Tibial artery (tissue), 4 donors: ENCODE measurements at regions not wholly inside any gene's neighbourhood (a gene's known extent, or its start where the extent isn't known, plus 50 kb on each side); places are given as distances from the start of the nearest gene placed in this dataset.

Experiments
- DNase-seq, 2 donors: peaks; one replicate each; pipeline ENCODE4 v3.0.0-alpha.2; 2019
- H3K27ac ChIP-seq, 2 donors: fragments of 200-600 bp; sonication (generic) in 1 of 2; 1 replicate in 1 of 2; 2 replicates in 1 of 2; pipeline ENCODE4 v1.5.1; 2018 to 2019; ENCODE audit warnings: mild to moderate bottlenecking in 1 of 2
- H3K27me3 ChIP-seq, 2 donors: fragments of 200-600 bp; sonication (generic) in 1 of 2; one replicate each; pipeline versions ENCODE4 v1.5.1 to v1.6.0; 2016 to 2019
- H3K36me3 ChIP-seq, 3 donors: fragments of 200-600 bp; sonication (generic) in 2 of 3; one replicate each; pipeline ENCODE4 v1.5.1; 2016 to 2019; ENCODE audit warnings: mild to moderate bottlenecking in 2 of 3
- H3K4me1 ChIP-seq, 4 donors: fragments of 200-600 bp; sonication (generic) in 2 of 4; 1 replicate in 3 of 4; 2 replicates in 1 of 4; pipeline ENCODE4 v1.5.1; 2016 to 2019
- H3K4me3 ChIP-seq, 2 donors: fragments of 200-600 bp; sonication (generic) in 1 of 2; 1 replicate in 1 of 2; 2 replicates in 1 of 2; pipeline ENCODE4 v1.5.1; 2018 to 2019; ENCODE audit warnings: mild to moderate bottlenecking in 2 of 2
- H3K9me3 ChIP-seq, 3 donors: fragments of 200-600 bp; sonication (generic) in 1 of 3; one replicate each; pipeline ENCODE4 v1.5.1; 2016 to 2019
- intact Hi-C: fragments of 100-400 bp; cut with DNase I; formaldehyde crosslinking; loops from one replicate; pipeline ENCODE4 v1.15.0; 2023; ENCODE audit warnings: low total_unique reads
- TF ChIP-seq, protein P1 (sequence below), 2 experiments: fragments of 200-600 bp in 1 of 2; fragments of 450-650 bp in 1 of 2; IDR thresholded peaks; one replicate each; pipeline ENCODE4 v1.5.1; 2017 to 2019; ENCODE audit warnings: antibody characterized with exemption in 2 of 2, mild to moderate bottlenecking in 1 of 2, moderate library complexity in 1 of 2

DNA sequence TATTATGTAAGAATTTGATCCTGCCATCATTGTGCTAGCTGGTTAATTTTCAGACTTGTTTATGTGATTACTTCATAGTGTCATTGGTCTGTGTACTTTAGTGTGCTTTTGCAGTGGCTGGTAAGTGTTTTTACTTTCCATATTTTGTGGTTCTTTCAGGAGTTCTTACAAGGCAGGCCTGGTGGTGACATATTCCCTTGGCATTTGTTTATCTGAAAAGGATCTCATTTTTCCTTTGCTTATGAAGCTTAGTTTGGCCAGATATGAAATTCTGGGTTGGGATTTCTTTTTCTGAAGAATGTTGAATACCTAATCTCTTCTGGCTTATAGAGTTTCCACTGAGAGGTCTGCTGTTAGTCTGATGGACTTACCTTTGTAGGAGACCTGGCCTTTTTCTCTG, 72.8 kb upstream of the MC4R start:
- Histone ChIP-seq H3K27me3 (no peaks in the 10 kb centered on the region), H3K4me1 (no peaks in the 10 kb centered on the region), H3K36me3 (no peaks in the 10 kb centered on the region), H3K27ac (no peak overlapping the region), H3K9me3 (no peaks in the 10 kb centered on the region), H3K4me3 (no peak overlapping the region)
- TF ChIP-seq, protein P1, sequence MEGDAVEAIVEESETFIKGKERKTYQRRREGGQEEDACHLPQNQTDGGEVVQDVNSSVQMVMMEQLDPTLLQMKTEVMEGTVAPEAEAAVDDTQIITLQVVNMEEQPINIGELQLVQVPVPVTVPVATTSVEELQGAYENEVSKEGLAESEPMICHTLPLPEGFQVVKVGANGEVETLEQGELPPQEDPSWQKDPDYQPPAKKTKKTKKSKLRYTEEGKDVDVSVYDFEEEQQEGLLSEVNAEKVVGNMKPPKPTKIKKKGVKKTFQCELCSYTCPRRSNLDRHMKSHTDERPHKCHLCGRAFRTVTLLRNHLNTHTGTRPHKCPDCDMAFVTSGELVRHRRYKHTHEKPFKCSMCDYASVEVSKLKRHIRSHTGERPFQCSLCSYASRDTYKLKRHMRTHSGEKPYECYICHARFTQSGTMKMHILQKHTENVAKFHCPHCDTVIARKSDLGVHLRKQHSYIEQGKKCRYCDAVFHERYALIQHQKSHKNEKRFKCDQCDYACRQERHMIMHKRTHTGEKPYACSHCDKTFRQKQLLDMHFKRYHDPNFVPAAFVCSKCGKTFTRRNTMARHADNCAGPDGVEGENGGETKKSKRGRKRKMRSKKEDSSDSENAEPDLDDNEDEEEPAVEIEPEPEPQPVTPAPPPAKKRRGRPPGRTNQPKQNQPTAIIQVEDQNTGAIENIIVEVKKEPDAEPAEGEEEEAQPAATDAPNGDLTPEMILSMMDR (IDR thresholded peaks at IDR 0.05), result no peak
- no peak for DNase-seq
- intact Hi-C loops, result no loop called here

DNA sequence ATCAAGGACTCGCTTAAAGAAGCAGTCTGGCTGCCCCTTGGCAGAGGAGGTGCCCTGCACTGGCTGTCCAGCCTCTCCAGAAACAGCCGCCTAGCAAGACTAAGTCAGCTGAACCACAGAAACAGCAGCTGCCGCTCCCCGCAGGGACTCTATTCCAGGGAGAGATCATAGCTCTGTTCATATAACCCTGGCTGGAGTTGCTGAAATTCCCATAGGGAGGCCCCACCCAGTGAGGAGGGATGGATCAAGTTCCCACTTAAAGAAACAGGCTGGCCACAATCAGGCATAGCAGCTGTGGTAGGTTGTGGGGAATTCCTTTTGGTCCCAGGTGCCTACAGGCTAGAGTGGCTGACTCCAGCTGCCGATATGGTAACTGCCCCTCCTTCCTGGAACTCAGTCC, 74.2 kb upstream of the MC4R start:
- no peaks in the 10 kb centered on the region for H3K9me3 ChIP-seq
- no peak overlapping the region for H3K27ac ChIP-seq

DNA sequence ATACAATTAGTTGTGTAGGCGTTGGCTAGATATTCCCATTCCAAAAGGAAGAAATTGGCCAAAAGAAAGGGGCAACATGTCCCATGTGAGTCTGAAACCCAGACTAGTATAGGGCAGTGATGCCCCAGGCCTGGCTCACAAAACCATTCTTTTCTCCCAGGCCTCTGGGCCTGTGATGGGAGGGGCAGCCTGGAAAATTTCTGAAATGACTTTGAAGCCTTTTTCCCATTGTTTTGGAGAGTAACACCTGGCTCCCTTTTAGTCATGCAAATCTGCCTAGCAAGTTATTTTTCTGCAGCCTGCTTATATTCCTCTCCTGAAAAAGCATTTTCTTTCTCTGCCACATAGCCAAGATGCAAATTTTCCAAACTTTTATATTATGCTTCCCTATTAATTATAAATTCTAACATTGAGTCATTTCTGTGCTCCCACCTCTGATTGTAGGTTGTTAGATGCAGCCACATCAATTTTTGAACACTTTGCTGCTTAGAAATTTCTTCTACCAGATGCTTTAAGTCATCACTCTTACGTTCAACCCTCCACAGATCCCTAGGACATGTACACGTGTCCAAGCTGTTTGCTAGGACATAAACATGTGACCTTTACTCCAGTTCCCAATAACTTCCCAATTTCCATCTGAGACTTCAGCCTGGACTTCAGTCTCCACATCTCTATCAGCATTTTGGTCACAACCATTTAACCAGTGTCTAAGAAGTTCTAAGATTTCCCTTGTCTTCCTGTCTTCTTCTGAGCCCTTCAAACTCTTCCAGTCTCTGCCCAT, 76.1 kb upstream of the MC4R start:
- H3K36me3 ChIP-seq, result no peaks in the 10 kb centered on the region
- H3K27me3 ChIP-seq, result no peaks in the 10 kb centered on the region
- no peak for DNase-seq
- H3K4me1 ChIP-seq, result no peaks in the 10 kb centered on the region
- H3K4me3 ChIP-seq, result no peak overlapping the region
- TF ChIP-seq, protein P1 (IDR thresholded peaks at IDR 0.05), result no peak
- no peaks in the 10 kb centered on the region for H3K9me3 ChIP-seq
- intact Hi-C loops, result no loop called here
- no peak overlapping the region for H3K27ac ChIP-seq

More for the DNA sequence above, 74.2 kb upstream of the MC4R start:
- intact Hi-C loops, result no loop called here
- TF ChIP-seq, protein P1 (IDR thresholded peaks at IDR 0.05), result no peak
- DNase-seq, result no peak
- Histone ChIP-seq H3K27me3 (no peaks in the 10 kb centered on the region), H3K4me3 (no peak overlapping the region), H3K4me1 (no peaks in the 10 kb centered on the region), H3K36me3 (no peaks in the 10 kb centered on the region)

DNA sequence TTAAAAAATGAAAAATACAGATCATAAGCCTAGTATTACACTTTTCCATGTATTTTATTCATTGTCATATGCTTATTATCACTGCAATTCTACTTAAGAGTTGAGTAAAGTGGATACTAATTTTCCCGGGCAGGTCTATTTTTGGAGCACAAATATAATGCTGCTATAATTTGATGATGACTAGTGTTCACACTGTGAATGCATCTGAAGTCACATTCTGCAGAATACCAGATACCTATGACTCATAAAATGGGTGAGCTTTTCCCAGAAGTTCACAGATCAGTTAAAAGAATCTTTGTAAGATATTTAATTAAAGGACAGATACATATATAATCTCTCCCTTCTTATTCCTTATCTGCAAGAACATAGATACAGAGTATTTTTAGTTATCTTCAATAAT, 79.8 kb upstream of the MC4R start:
- Histone ChIP-seq H3K4me3 (no peak overlapping the region), H3K4me1 (no peaks in the 10 kb centered on the region), H3K9me3 (no peaks in the 10 kb centered on the region), H3K36me3 (no peaks in the 10 kb centered on the region), H3K27me3 (no peaks in the 10 kb centered on the region), H3K27ac (no peak overlapping the region)
- intact Hi-C loops, result no loop called here
- TF ChIP-seq, protein P1 (IDR thresholded peaks at IDR 0.05), result no peak
- DNase-seq, result no peak

DNA sequence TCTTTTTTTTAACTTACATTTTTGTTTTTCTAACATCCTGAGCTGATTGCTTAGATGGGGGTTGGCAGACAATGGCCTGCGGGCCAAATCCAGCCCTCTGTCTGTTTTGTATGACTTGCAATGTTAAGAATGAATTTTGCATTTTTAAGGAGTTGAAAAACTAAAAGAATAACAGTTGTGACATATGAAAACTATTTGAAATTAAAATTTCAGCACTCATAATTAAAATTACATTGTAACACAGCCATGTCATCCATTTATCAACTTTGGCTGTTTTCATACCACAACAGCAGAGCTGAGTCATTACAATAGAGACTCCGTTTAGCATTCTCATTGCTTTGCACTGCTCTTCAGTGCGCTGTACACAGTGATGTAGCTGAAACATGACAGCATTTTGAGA, 94.1 kb upstream of the MC4R start:
- no peak overlapping the region for H3K4me3 ChIP-seq
- no peaks in the 10 kb centered on the region for H3K4me1 ChIP-seq

More for the DNA sequence above, 94.1 kb upstream of the MC4R start:
- no peaks in the 10 kb centered on the region for H3K9me3 ChIP-seq
- H3K27ac ChIP-seq, result no peak overlapping the region
- no peaks in the 10 kb centered on the region for H3K36me3 ChIP-seq
- DNase-seq, result no peak
- intact Hi-C loops, result loop anchor here (5.0 kb wide), 1 partner anchor 351 kb away; no protein-coding TSS in a partner anchor
- no peaks in the 10 kb centered on the region for H3K27me3 ChIP-seq
- TF ChIP-seq, protein P1 (IDR thresholded peaks at IDR 0.05), result no peak
